ENCODE measurements at regions not wholly inside any gene's neighbourhood (a gene's known extent, or its start where the extent isn't known, plus 50 kb on each side); places are given as distances from the start of the nearest gene placed in this dataset.
"Not testable (repeated sequence)": the region's sequence is repeated elsewhere in the genome, so short reads cannot be mapped to it uniquely, and the experiment has no call there.

GRCh38 chr6:81609736-81610135 lies 142.7 kb downstream of the TENT5A start:
- TF ChIP-seq GATA1 (IDR thresholded peaks at IDR 0.05; ENCODE audit: low read depth, low read length), result no peak
- TF ChIP-seq POLR2A (IDR thresholded peaks at IDR 0.05; ENCODE audit: low read length), result no peak
- no peak for DNase-seq

GRCh38 chr6:81608776-81609175 lies 143.7 kb downstream of the TENT5A start:
- DNase-seq, result no peak
- TF ChIP-seq POLR2A (IDR thresholded peaks at IDR 0.05; ENCODE audit: low read length) (no peak), GATA1 (IDR thresholded peaks at IDR 0.05; ENCODE audit: low read depth, low read length) (no peak)

- DNase-seq, result no peak
- TF ChIP-seq POLR2A (IDR thresholded peaks at IDR 0.05; ENCODE audit: low read length) (no peak), GATA1 (IDR thresholded peaks at IDR 0.05; ENCODE audit: low read depth, low read length) (no peak)
Measured at GRCh38 chr6:81606965-81607381, 145.5 kb downstream of the TENT5A start.

- no peak for TF ChIP-seq POLR2A (IDR thresholded peaks at IDR 0.05; ENCODE audit: low read length)
- no peak for TF ChIP-seq GATA1 (IDR thresholded peaks at IDR 0.05; ENCODE audit: low read depth, low read length)
- DNase-seq, result no peak
Measured at GRCh38 chr6:81605526-81605925, 147.0 kb downstream of the TENT5A start.

- TF ChIP-seq GATA1 (IDR thresholded peaks at IDR 0.05; ENCODE audit: low read depth, low read length), result no peak
- no peak for TF ChIP-seq POLR2A (IDR thresholded peaks at IDR 0.05; ENCODE audit: low read length)
- DNase-seq, result no peak
Measured at GRCh38 chr6:81601918-81602317, 150.6 kb downstream of the TENT5A start.

GRCh38 chr6:81600488-81600887 lies 152.0 kb downstream of the TENT5A start:
- not testable (repeated sequence) for DNase-seq

GRCh38 chr6:81594501-81594900 lies 158.0 kb downstream of the TENT5A start:
- no peak for TF ChIP-seq GATA1 (IDR thresholded peaks at IDR 0.05; ENCODE audit: low read depth, low read length)
- no peak for TF ChIP-seq POLR2A (IDR thresholded peaks at IDR 0.05; ENCODE audit: low read length)
- no peak for DNase-seq

- no peak for DNase-seq
- TF ChIP-seq POLR2A (IDR thresholded peaks at IDR 0.05; ENCODE audit: low read length), result no peak
- TF ChIP-seq GATA1 (IDR thresholded peaks at IDR 0.05; ENCODE audit: low read depth, low read length), result no peak
Measured at GRCh38 chr6:81590314-81590691, 162.2 kb downstream of the TENT5A start.

- DNase-seq, result no peak
- no peak for TF ChIP-seq POLR2A (IDR thresholded peaks at IDR 0.05; ENCODE audit: low read length)
- TF ChIP-seq GATA1 (IDR thresholded peaks at IDR 0.05; ENCODE audit: low read depth, low read length), result no peak
Measured at GRCh38 chr6:81589465-81590313, 162.8 kb downstream of the TENT5A start.

GRCh38 chr6:81585686-81586085 lies 166.8 kb downstream of the TENT5A start:
- not testable (repeated sequence) for DNase-seq

- DNase-seq, result not testable (repeated sequence)
Measured at GRCh38 chr6:81584156-81584555, 168.3 kb downstream of the TENT5A start.

GRCh38 chr6:81575442-81575841 lies 177.0 kb downstream of the TENT5A start:
- no peak for DNase-seq
- no peak for TF ChIP-seq GATA1 (IDR thresholded peaks at IDR 0.05; ENCODE audit: low read depth, low read length)
- no peak for TF ChIP-seq POLR2A (IDR thresholded peaks at IDR 0.05; ENCODE audit: low read length)

- no peak for TF ChIP-seq GATA1 (IDR thresholded peaks at IDR 0.05; ENCODE audit: low read depth, low read length)
- DNase-seq, result no peak
Measured at GRCh38 chr6:81572020-81572419, 180.5 kb downstream of the TENT5A start.

- TF ChIP-seq GATA1 (IDR thresholded peaks at IDR 0.05; ENCODE audit: low read depth, low read length), result no peak
- no peak for TF ChIP-seq POLR2A (IDR thresholded peaks at IDR 0.05; ENCODE audit: low read length)
- DNase-seq, result no peak
Measured at GRCh38 chr6:81570681-81571080, 181.8 kb downstream of the TENT5A start.

GRCh38 chr6:81568973-81569372 lies 183.5 kb downstream of the TENT5A start:
- no peak for TF ChIP-seq POLR2A (IDR thresholded peaks at IDR 0.05; ENCODE audit: low read length)
- TF ChIP-seq GATA1 (IDR thresholded peaks at IDR 0.05; ENCODE audit: low read depth, low read length), result no peak
- no peak for DNase-seq

- TF ChIP-seq POLR2A (IDR thresholded peaks at IDR 0.05; ENCODE audit: low read length) (no peak), GATA1 (IDR thresholded peaks at IDR 0.05; ENCODE audit: low read depth, low read length) (no peak)
Measured at GRCh38 chr6:81565071-81565470, 187.4 kb downstream of the TENT5A start.

More at GRCh38 chr6:81565071-81565470, 187.4 kb downstream of the TENT5A start:
- no peak for DNase-seq

Data from erythroblast (primary cell).